CD4-positive, alpha-beta T cell treated with Interleukin-6 at 100 ng/mL for 8 hours (primary cell): ENCODE measurements at regions not wholly inside any gene's neighbourhood (a gene's known extent, or its start where the extent isn't known, plus 50 kb on each side); places are given as distances from the start of the nearest gene placed in this dataset.

Experiments
- DNase-seq: peaks from one replicate; pipeline ENCODE4 v3.0.0-alpha.2; 2020; ENCODE audit warnings: mixed read lengths, low spot score

GRCh38 chr12:116489116-116489515 lies 70.1 kb upstream of the MAP1LC3B2 start:
- no peak for DNase-seq

DNA sequence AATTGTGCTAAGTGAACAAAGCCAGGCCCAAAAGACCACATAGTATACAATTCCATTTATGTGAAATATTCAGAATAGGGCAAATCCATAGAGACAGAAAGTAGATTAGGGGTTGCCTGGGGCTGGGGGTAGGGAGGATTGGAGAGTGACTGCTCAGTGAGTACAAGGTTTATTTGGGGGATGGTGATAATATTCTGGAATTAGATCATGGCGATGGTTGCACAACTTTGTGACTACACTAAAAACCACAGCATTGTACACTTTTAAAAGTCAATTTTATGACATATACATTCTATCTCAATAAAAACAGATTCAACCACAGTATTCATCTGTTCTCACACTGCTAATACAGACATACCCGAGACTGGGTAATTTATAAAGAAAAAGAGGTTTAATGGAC lies 68.7 kb upstream of the MAP1LC3B2 start:
- DNase-seq, result no peak

- DNase-seq, result no peak
Measured at GRCh38 chr12:116492703-116493324, 66.4 kb upstream of the MAP1LC3B2 start.

- no peak for DNase-seq
Measured at GRCh38 chr12:116495260-116495659, 63.9 kb upstream of the MAP1LC3B2 start.

DNA sequence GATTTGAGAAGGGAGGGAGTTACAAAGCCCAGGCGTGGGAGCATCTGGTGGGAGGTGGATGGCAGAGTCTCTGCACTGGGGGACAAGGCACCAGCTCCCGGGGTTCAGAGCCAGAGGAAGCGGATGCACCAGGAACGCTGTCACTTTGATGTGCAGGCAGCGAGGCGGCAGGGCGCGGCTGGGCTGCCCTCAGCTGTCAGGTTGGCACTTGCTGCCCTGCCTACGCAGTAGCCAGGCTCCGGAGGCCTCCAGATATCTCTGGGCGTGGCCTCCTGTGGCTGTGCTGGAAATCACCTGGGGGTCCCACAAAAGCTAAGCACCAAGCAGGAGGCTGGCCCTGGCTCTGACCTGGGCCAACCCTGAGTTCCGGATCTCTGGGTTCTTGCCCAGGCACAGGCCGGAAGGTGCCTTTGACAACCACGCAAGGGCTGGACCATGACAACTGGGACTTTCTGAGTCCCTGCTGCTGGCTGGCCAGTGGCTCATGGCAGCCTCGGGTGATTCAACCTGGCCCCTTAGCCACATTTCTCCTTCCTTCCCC lies 62.1 kb upstream of the MAP1LC3B2 start:
- DNase-seq, result no peak

DNA sequence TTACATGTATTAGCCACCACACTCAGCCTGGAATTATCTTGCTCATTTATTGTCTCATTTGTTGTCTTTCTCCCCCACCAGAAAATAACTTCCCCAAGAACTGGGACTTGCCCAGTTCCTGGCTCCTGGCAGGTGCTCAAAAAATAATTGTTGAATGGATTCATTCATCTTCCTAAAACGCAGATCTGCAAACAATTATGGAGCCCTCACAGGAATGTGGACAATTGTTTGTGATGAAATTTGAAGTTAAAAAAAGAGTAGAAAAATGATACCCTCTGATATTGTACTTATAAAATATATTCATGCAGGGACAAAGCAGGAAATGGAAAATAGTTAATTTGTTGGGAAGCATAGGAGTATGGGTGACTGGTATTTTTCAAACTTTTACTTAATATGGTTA lies 60.7 kb upstream of the MAP1LC3B2 start:
- DNase-seq, result no peak

GRCh38 chr12:116502141-116502725 lies 56.9 kb upstream of the MAP1LC3B2 start:
- DNase-seq, result no peak

GRCh38 chr12:116502989-116503496 lies 56.1 kb upstream of the MAP1LC3B2 start:
- no peak for DNase-seq

DNA sequence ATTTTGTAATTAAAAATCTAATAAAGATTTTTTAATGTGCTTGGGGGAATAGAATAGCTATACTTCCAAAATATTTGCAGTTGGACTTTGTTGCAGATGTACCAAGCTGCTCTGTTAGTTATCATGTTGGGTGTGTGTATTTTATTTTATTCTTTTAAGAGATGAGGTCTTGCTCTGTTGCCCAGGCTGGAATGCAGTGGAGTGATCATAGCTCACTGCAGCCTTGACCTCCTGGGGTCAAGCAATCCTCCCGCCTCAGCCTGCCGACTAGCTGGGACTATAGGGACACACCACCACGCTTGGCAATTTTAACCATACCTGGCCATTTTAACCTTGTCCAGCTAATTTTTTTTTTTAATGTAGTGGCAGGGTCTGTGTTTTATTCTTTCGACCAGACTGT lies 54.7 kb upstream of the MAP1LC3B2 start:
- DNase-seq, result no peak

- no peak for DNase-seq
Measured at GRCh38 chr12:116506697-116507064, 52.5 kb upstream of the MAP1LC3B2 start.

DNA sequence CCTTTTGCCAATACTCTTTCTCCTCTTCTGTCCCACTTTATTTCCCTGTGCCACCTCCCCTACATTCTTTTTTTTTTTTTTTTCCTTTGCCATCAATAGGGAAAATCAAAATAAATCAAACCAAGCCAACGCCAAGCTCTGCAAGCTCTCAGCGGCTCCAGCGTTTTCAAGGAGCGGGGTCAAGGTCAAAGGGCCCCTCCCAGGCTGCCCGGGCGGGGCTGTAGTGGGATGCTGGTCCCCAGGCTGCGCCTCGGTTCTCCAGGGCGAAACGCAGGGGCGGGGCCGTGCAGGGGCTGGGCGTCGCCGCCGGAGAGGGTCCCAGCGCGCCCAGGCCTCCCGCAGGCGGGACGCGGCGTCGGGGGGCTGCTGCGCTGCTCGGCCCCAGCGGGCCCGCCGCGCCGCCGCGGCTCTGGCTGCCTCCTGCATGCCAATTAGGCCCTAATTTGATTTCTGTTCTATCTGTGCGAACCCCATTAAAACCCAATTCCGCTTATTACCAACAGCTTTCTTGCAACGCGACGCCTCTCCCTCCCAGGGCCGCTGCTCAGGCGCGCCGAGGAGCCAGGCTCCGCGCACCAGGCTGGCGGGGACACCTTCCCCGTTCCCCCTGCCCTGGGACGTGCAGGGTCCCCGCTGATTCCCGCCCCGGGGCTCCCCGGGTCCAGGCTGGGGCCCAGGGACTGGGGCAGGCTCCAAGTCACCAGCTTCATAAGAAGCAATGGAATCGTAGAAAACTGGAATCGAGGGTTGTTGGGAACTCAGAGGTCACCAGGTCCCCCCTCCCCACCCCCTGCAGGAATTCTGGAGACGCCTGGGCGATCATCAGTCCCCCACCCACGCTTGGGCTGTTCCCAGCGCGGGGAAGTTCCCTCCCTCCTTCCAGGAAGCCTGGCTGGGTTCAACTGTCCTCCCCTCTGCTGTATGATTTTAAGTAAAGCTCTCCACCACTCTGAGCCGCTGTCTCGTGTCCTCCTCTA lies 50.7 kb upstream of the MAP1LC3B2 start:
- DNase-seq, result peak; percentile 3
